Transverse colon (tissue), 3 donors: ENCODE measurements at regions not wholly inside any gene's neighbourhood (a gene's known extent, or its start where the extent isn't known, plus 50 kb on each side); places are given as distances from the start of the nearest gene placed in this dataset.

Source experiments
- POLR2A ChIP-seq: fragments of 450-650 bp; IDR thresholded peaks from one replicate; pipeline ENCODE4 v1.6.1; 2016; ENCODE audit warnings: antibody characterized with exemption, mild to moderate bottlenecking, moderate library complexity
- TF ChIP-seq, protein P1 (sequence below), 5 experiments: fragments of 200-600 bp in 3 of 5; fragments of 450-650 bp in 2 of 5; sonication (generic) in 3 of 5; IDR thresholded peaks; 1 replicate in 2 of 5; 2 replicates in 3 of 5; pipeline ENCODE4 v1.5.1; 2016 to 2017; ENCODE audit warnings: antibody characterized with exemption in 5 of 5, inconsistent platforms in 3 of 5, mild to moderate bottlenecking in 2 of 5, moderate library complexity in 1 of 5

DNA sequence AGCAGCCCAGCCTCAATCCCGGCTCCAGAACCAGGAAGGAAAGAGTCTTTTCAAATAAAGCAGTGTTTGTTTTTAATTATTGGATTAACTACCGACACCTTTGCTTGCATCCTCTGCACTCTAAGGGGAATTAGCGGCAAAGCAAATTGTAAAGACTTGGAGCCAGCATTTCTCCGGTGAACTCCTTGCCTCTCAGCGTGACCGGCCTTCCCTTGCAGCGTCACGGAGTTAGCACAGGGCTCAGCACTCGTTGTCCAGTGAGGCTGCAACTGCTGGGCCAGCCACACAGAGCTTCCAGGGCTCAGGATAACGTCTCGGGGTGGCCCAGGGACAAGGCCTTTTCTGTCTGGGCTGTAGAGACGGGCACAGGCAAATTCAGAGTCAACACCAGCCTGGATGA lies 180.6 kb downstream of the OLFM1 start:
- TF ChIP-seq, protein P1, sequence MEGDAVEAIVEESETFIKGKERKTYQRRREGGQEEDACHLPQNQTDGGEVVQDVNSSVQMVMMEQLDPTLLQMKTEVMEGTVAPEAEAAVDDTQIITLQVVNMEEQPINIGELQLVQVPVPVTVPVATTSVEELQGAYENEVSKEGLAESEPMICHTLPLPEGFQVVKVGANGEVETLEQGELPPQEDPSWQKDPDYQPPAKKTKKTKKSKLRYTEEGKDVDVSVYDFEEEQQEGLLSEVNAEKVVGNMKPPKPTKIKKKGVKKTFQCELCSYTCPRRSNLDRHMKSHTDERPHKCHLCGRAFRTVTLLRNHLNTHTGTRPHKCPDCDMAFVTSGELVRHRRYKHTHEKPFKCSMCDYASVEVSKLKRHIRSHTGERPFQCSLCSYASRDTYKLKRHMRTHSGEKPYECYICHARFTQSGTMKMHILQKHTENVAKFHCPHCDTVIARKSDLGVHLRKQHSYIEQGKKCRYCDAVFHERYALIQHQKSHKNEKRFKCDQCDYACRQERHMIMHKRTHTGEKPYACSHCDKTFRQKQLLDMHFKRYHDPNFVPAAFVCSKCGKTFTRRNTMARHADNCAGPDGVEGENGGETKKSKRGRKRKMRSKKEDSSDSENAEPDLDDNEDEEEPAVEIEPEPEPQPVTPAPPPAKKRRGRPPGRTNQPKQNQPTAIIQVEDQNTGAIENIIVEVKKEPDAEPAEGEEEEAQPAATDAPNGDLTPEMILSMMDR (IDR thresholded peaks at IDR 0.05): no peak
- no peak for TF ChIP-seq POLR2A
